ENCODE measurements at regions not wholly inside any gene's neighbourhood (a gene's known extent, or its start where the extent isn't known, plus 50 kb on each side); places are given as distances from the start of the nearest gene placed in this dataset. TPM values are rescaled to one million over a fixed set of nuclear protein-coding genes. Genes with fewer than 3 reads are reported as not detected.
"Not testable (repeated sequence)": the region's sequence is repeated elsewhere in the genome, so short reads cannot be mapped to it uniquely, and the experiment has no call there.

GRCh38 chr5:127216143-127216542 lies 74.5 kb upstream of the MEGF10 start:
- no peak for DNase-seq

GRCh38 chr5:127216898-127217675 lies 73.5 kb upstream of the MEGF10 start:
- DNase-seq, result no peak

- not testable (repeated sequence) for DNase-seq
Measured at GRCh38 chr5:127221936-127222335, 68.7 kb upstream of the MEGF10 start.

GRCh38 chr5:127222571-127223156 lies 67.9 kb upstream of the MEGF10 start:
- not testable (repeated sequence) for DNase-seq

- DNase-seq, result no peak
Measured at GRCh38 chr5:127223256-127223974, 67.2 kb upstream of the MEGF10 start.

GRCh38 chr5:127227881-127228280 lies 62.7 kb upstream of the MEGF10 start:
- no peak for DNase-seq

- DNase-seq, result no peak
Measured at GRCh38 chr5:127228540-127229184, 61.9 kb upstream of the MEGF10 start.

GRCh38 chr5:127229185-127229889 lies 61.3 kb upstream of the MEGF10 start:
- DNase-seq, result peak; percentile 19

GRCh38 chr5:127231118-127231517 lies 59.5 kb upstream of the MEGF10 start:
- no peak for DNase-seq

GRCh38 chr5:127233590-127233989 lies 57.0 kb upstream of the MEGF10 start:
- DNase-seq, result no peak

- DNase-seq, result no peak
Measured at GRCh38 chr5:127235136-127235535, 55.5 kb upstream of the MEGF10 start.

GRCh38 chr5:127236254-127236653 lies 54.3 kb upstream of the MEGF10 start:
- DNase-seq, result no peak

Small RNAs in the stretch of these regions (small RNA-seq; reads per million reads assigned to genes)
- gene AC011416.2 (not detected), gene MRPS5P3 (not detected)
